Coronary artery (tissue), 2 donors: ENCODE measurements at regions not wholly inside any gene's neighbourhood (a gene's known extent, or its start where the extent isn't known, plus 50 kb on each side); places are given as distances from the start of the nearest gene placed in this dataset.
A peak's percentile ranks its signal among the peaks of the same experiment; 100 is the strongest.

Source experiments
- DNase-seq: peaks from one replicate; pipeline ENCODE4 v3.0.0-alpha.2; 2017; ENCODE audit warnings: low spot score
- H3K27ac ChIP-seq, 2 donors: fragments of 200-600 bp; sonication (generic); one replicate each; pipeline ENCODE4 v1.5.1; 2016 to 2019
- H3K4me3 ChIP-seq: fragments of 200-600 bp; sonication (generic); 2 replicates; pipeline ENCODE4 v1.5.1; 2016; ENCODE audit warnings: mild to moderate bottlenecking, moderate library complexity
- CTCF ChIP-seq: fragments of 200-600 bp; sonication (generic); IDR thresholded peaks from one replicate; pipeline ENCODE4 v1.5.1; 2019; ENCODE audit warnings: antibody characterized with exemption

- no peak for DNase-seq
- no peak for TF ChIP-seq CTCF
- H3K4me3 ChIP-seq: no peak overlapping the region
- no peak overlapping the region for H3K27ac ChIP-seq
Observed at GRCh38 chr1:38560457-38560856, 299.1 kb downstream of the RRAGC start.

DNA sequence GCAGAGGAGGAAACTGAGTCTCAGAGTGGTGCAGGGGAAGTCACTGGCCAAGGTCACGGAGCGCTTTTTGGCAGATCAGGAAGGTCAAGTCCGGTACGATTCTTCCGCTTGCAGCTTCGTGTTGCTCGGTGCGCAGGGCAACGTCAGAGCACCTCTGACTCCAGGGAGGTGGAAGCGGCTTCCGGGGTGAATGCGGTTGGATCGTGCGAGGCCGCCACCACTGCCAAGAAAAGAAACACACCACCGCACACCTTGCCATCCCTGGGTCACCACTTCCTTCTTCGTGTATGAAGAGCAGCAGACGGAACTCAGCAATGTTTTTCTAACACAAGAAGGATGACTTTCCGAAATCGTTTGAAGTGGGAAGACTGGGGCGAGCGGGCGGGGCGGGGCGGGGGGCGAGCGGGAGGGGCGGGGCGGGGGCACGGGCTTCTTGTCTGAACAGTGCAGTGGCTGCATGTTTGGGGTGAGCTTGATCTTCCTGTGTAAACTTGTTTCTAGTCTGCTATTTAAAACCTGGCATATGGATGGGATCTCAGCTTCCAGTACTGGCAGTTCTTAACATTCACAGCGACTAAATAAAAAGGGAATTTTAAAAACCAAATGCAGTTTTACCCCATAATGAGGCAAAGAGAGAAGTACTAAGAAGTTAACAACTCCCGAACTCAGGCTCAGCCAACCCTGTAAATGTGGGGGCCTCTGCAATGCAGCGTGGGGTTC is 300.0 kb downstream of the RRAGC start:
- Histone ChIP-seq H3K27ac (no peak overlapping the region), H3K4me3 (peak overlapping the region; percentile 49)
- DNase-seq: no peak
- no peak for TF ChIP-seq CTCF

DNA sequence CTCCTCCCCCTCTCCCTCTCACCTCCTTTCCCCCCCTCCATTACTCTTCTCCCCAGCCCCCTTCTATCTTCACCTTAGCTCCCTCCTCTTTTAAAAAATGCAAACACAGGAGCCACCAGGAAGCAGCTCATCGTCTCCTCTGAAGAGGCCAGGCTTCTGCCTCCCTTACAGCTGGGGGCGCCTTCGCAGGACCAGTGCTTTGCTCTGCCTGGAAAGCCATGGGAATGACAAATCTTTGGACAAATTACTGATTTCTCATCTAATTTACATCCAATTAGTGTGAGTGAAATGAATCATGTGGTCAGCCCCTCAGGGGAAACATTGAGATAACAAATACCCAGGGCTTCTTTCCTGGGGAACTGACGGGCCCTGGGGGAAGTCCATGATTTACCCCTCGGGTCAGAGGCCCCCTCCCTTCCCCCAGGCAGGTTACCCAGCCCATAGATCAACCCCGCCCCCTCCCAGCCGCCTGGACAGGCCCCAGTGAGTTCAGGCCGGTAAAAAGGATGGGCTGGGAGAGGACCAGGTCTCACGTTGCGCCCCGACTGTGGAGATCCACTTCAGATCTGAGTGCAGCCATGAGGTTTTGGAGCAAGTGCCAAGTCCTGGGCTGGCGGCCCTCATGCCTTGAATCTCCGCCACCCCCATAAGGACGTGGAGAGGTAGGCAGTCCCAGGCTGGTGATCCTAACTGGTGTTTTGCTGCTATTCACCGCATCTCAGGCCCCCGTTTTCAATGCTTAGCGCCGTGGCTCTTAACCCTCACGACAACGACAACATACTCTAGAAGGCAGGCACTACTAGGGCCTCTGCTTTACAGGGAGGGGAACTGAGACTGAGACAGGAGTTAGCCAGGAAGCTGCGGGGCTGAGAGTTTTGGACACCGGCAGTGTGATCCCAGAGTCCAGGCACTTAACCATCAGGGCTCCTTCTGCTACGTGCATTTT is 300.8 kb downstream of the RRAGC start:
- TF ChIP-seq CTCF: no peak
- Histone ChIP-seq H3K4me3 (peak overlapping the region; percentile 49), H3K27ac (no peak overlapping the region)
- no peak for DNase-seq

- no peak overlapping the region for H3K4me3 ChIP-seq
- no peak for DNase-seq
- H3K27ac ChIP-seq: no peak overlapping the region
- no peak for TF ChIP-seq CTCF
Observed at GRCh38 chr1:38558055-38558454, 301.5 kb downstream of the RRAGC start.

GRCh38 chr1:38555594-38555993 is 304.0 kb downstream of the RRAGC start:
- DNase-seq: no peak
- Histone ChIP-seq H3K4me3 (no peak overlapping the region), H3K27ac (no peak overlapping the region)
- TF ChIP-seq CTCF: no peak

- DNase-seq: no peak
- Histone ChIP-seq H3K27ac (no peak overlapping the region), H3K4me3 (no peak overlapping the region)
- no peak for TF ChIP-seq CTCF
Observed at GRCh38 chr1:38555130-38555529, 304.4 kb downstream of the RRAGC start.
